ENCODE measurements at regions not wholly inside any gene's neighbourhood (a gene's known extent, or its start where the extent isn't known, plus 50 kb on each side); places are given as distances from the start of the nearest gene placed in this dataset.

- TF ChIP-seq REST (tag by site-specific recombination; IDR thresholded peaks at IDR 0.05) (no peak), ZNF239 (tag by site-specific recombination; IDR thresholded peaks at IDR 0.05) (no peak), ZNF792 (tag by site-specific recombination; IDR thresholded peaks at IDR 0.05) (no peak), ZNF670 (tag by site-specific recombination; IDR thresholded peaks at IDR 0.05; ENCODE audit: low read depth) (no peak), ZNF274 (IDR thresholded peaks at IDR 0.05; ENCODE audit: low read length) (no peak), ZNF274 (tag by site-specific recombination; IDR thresholded peaks at IDR 0.05; ENCODE audit: borderline replicate concordance) (no peak), ZBTB8A (tag by site-specific recombination; IDR thresholded peaks at IDR 0.05) (no peak), ZNF426 (tag by site-specific recombination; IDR thresholded peaks at IDR 0.05) (no peak)
- TF ChIP-seq, protein P1, sequence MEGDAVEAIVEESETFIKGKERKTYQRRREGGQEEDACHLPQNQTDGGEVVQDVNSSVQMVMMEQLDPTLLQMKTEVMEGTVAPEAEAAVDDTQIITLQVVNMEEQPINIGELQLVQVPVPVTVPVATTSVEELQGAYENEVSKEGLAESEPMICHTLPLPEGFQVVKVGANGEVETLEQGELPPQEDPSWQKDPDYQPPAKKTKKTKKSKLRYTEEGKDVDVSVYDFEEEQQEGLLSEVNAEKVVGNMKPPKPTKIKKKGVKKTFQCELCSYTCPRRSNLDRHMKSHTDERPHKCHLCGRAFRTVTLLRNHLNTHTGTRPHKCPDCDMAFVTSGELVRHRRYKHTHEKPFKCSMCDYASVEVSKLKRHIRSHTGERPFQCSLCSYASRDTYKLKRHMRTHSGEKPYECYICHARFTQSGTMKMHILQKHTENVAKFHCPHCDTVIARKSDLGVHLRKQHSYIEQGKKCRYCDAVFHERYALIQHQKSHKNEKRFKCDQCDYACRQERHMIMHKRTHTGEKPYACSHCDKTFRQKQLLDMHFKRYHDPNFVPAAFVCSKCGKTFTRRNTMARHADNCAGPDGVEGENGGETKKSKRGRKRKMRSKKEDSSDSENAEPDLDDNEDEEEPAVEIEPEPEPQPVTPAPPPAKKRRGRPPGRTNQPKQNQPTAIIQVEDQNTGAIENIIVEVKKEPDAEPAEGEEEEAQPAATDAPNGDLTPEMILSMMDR (tag by site-specific recombination; IDR thresholded peaks at IDR 0.05) = no peak
Observed at GRCh38 chr7:106466867-106467266, 182.1 kb upstream of the NAMPT start.
